Sigmoid colon (tissue), 6 donors: ENCODE measurements at regions not wholly inside any gene's neighbourhood (a gene's known extent, or its start where the extent isn't known, plus 50 kb on each side); places are given as distances from the start of the nearest gene placed in this dataset.
"Not testable (repeated sequence)": the region's sequence is repeated elsewhere in the genome, so short reads cannot be mapped to it uniquely, and the experiment has no call there.

ENCODE experiments used
- DNase-seq: peaks from one replicate; pipeline ENCODE4 v3.0.0-alpha.2; 2019
- H3K27ac ChIP-seq, 4 donors: fragments of 200-600 bp; sonication (generic); one replicate each; pipeline ENCODE4 v1.5.1; 2016 to 2019; ENCODE audit warnings: mild to moderate bottlenecking in 1 of 4
- H3K27me3 ChIP-seq, 3 donors: fragments of 200-600 bp; sonication (generic); one replicate each; pipeline ENCODE4 v1.5.1; 2019; ENCODE audit warnings: mild to moderate bottlenecking in 1 of 3
- H3K36me3 ChIP-seq, 4 donors: fragments of 200-600 bp; sonication (generic); one replicate each; pipeline ENCODE4 v1.5.1; 2016 to 2019
- H3K4me1 ChIP-seq, 4 donors: fragments of 200-600 bp; sonication (generic); one replicate each; pipeline ENCODE4 v1.5.1; 2017 to 2019
- H3K4me3 ChIP-seq, 4 donors: fragments of 200-600 bp; sonication (generic); one replicate each; pipeline ENCODE4 v1.5.1; 2017 to 2019; ENCODE audit warnings: mild to moderate bottlenecking in 2 of 4, moderate library complexity in 1 of 4
- H3K9me3 ChIP-seq, 4 donors: fragments of 200-600 bp in 3 of 4; sonication (generic) in 3 of 4; one replicate each; pipeline versions ENCODE4 v1.5.1 to v1.6.1; 2013 to 2019
- EP300 ChIP-seq, 4 donors: sonication (generic); formaldehyde crosslinking; IDR thresholded peaks; one replicate each; pipeline ENCODE4 v1.6.1; 2017; ENCODE audit warnings: antibody characterized with exemption in 4 of 4
- POLR2A ChIP-seq, 2 donors: fragments of 450-650 bp; IDR thresholded peaks; one replicate each; pipeline ENCODE4 v1.6.1; 2016; ENCODE audit warnings: antibody characterized with exemption in 2 of 2, mild to moderate bottlenecking in 2 of 2, moderate library complexity in 2 of 2
- POLR2AphosphoS5 ChIP-seq, 4 donors: sonication (generic); formaldehyde crosslinking; IDR thresholded peaks; one replicate each; pipeline ENCODE4 v1.6.1; 2017; ENCODE audit warnings: antibody characterized with exemption in 4 of 4
- WGBS, 2 donors: extraction: QIAGEN DNeasy Blood & Tissue Kit; methylation state at CpG; one replicate each; pipeline ENCODE4 v1.1.7; 2013; 5-methylcytosine and 5-hydroxymethylcytosine counted together
- intact Hi-C: fragments of 100-400 bp; cut with DNase I; formaldehyde crosslinking; loops from one replicate; pipeline ENCODE4 v1.15.1; 2023
- TF ChIP-seq, protein P1 (sequence below), 4 experiments: fragments of 450-650 bp in 3 of 4; fragments of 200-600 bp in 1 of 4; IDR thresholded peaks; one replicate each; pipeline ENCODE4 v1.5.1; 2016 to 2019; ENCODE audit warnings: antibody characterized with exemption in 4 of 4, mild to moderate bottlenecking in 3 of 4, moderate library complexity in 2 of 4
- donor health status: healthy with polysubstance abuse.
- donor health status: healthy.

DNA sequence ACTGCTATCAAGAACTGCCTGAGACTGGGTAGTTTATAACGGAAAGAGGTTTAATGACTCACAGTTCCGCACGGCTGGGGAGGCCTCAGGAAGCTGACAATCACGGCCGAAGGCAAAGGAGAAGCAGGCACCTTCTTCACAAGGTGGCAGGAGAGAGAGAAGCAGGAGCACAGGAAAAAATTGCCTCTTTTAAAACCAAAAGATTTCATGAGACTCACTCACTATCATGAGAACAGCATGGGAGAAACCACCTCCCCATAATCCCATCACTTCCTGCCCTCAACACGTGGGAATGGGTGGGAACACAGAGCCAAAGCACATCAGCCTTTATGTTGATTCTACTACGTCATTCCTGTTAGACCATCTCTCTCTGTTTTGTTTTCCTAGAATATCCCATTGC is 650.9 kb upstream of the SEMA6D start:
- no peak overlapping the region for H3K4me3 ChIP-seq

DNA sequence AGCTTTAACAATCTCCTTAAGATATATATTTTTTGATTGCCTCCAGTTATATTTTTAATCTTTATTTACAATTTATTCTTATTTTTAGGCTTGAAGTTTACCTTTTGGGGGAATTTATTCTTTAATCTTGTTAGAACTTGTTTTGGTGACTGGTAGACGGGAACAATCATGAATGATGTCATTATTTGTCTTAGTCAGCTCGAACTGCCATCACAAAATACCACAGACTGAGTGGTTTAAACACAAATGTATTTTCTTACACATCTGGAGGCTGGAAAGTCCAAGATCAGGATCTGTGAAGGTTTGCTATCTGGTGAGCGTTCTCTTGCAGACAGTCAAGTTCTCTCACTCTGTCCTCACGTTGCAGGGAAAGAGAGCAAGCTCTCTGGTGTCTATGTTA is 639.5 kb upstream of the SEMA6D start:
- WGBS, 2 donors: 49 to 55% methylated on average over 4 of the region's 4 CpGs
- H3K27me3 ChIP-seq, H3K4me3 ChIP-seq, H3K4me1 ChIP-seq, DNase-seq, intact Hi-C loops, H3K27ac ChIP-seq, H3K9me3 ChIP-seq, H3K36me3 ChIP-seq: not testable (repeated sequence)

More for the DNA sequence above, 650.9 kb upstream of the SEMA6D start:
- no peaks in the 10 kb centered on the region for H3K9me3 ChIP-seq
- H3K27ac ChIP-seq: no peak overlapping the region
- TF ChIP-seq EP300 (IDR thresholded peaks at IDR 0.05): no peak
- no peaks in the 10 kb centered on the region for H3K27me3 ChIP-seq
- no peak for DNase-seq
- intact Hi-C loops: no loop called here
- H3K36me3 ChIP-seq: no peaks in the 10 kb centered on the region
- H3K4me1 ChIP-seq: no peaks in the 10 kb centered on the region
- WGBS, 2 donors: 73 to 76% methylated on average over 7 of the region's 7 CpGs

DNA sequence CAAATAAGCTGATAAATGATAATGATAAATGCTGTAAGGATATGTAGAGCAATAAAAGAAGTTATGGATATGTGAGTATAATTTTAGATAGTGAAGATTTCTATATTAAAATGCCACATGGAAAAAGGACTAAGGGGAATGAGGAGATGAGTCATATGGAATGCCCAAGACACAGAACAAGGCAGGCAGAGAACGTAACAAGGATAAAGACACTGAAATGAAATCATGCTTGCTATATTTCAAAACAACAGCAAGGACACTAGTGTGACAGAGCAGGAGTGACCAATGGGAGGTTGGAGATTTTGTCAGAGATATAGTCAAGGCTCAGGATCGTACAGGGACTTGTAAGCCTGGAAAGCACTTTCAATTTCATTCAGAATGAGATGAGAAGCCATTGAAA is 621.5 kb upstream of the SEMA6D start:
- TF ChIP-seq POLR2A (IDR thresholded peaks at IDR 0.05) (no peak), POLR2AphosphoS5 (IDR thresholded peaks at IDR 0.05) (no peak), EP300 (IDR thresholded peaks at IDR 0.05) (no peak)
- TF ChIP-seq, protein P1, sequence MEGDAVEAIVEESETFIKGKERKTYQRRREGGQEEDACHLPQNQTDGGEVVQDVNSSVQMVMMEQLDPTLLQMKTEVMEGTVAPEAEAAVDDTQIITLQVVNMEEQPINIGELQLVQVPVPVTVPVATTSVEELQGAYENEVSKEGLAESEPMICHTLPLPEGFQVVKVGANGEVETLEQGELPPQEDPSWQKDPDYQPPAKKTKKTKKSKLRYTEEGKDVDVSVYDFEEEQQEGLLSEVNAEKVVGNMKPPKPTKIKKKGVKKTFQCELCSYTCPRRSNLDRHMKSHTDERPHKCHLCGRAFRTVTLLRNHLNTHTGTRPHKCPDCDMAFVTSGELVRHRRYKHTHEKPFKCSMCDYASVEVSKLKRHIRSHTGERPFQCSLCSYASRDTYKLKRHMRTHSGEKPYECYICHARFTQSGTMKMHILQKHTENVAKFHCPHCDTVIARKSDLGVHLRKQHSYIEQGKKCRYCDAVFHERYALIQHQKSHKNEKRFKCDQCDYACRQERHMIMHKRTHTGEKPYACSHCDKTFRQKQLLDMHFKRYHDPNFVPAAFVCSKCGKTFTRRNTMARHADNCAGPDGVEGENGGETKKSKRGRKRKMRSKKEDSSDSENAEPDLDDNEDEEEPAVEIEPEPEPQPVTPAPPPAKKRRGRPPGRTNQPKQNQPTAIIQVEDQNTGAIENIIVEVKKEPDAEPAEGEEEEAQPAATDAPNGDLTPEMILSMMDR (IDR thresholded peaks at IDR 0.05): no peak
- DNase-seq: no peak
- no peaks in the 10 kb centered on the region for H3K9me3 ChIP-seq
- no peak overlapping the region for H3K4me3 ChIP-seq
- no peaks in the 10 kb centered on the region for H3K4me1 ChIP-seq
- no peaks in the 10 kb centered on the region for H3K36me3 ChIP-seq
- H3K27ac ChIP-seq: no peak overlapping the region
- intact Hi-C loops: no loop called here
- WGBS, 2 donors: 65 to 77% methylated on average over 2 of the region's 2 CpGs
- no peaks in the 10 kb centered on the region for H3K27me3 ChIP-seq

DNA sequence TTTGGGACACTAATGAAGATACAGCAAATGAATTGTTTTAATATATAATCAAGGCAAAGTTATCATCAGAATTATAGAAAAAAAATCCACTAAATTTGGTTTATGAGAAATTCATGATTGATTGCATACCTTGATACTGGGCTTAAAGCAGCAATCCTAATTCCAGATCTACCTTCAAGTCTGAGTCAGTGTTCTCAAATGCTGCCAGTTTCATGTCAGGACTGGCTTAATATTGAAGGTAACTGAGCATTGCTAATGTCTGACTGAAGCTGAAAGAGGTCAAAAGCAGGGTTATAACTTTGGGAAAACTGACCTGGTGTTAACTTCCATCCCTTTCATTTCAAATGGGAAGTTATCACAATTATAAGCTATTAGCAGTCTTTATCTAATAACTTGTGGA is 618.8 kb upstream of the SEMA6D start:
- H3K4me1 ChIP-seq, H3K4me3 ChIP-seq, intact Hi-C loops, DNase-seq, H3K9me3 ChIP-seq, H3K27me3 ChIP-seq, H3K36me3 ChIP-seq, H3K27ac ChIP-seq: not testable (repeated sequence)

DNA sequence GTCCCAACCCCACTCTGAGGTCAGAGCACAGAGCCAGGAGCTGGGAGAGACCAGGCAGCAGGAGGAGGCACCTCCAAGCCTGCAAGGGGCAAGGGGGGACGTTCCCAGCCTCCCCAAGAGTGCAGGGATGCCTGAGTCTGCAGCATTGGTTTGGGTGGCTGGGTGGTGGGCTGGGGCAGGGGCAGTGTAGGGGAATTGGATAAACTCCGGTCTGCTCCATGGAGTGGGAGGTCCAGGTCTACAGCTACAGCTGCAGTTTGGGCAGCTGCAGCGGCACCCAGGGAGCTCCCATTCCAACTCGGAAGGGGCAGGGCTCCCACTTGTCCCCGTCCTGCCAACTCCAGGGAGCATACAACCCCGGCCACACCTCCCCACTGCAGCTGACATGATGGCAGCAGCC is 617.5 kb upstream of the SEMA6D start:
- 72 to 85% methylated on average over 6 of the region's 6 CpGs for WGBS, 2 donors
- not testable (repeated sequence) for H3K27me3 ChIP-seq, DNase-seq

DNA sequence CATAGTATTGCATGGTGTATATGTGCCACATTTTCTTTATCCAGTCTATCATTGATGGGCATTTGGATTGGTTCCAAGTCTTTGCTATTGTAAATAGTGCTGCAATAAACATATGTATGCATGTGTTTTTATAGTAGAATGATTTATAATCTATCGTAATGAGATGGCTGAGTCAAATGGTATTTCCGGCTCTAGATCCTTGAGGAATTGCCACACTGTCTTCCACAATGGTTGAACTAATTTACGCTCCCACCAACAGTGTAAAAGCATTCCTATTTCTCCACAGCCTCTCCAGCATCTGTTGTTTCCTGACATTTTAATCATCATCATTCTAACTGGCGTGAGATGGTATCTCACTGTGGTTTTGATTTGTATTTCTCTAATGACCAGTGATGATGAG is 608.5 kb upstream of the SEMA6D start:
- H3K4me1 ChIP-seq, H3K27ac ChIP-seq, H3K36me3 ChIP-seq, H3K4me3 ChIP-seq, H3K27me3 ChIP-seq, DNase-seq, intact Hi-C loops, H3K9me3 ChIP-seq: not testable (repeated sequence)
- WGBS, 2 donors: 43 to 76% methylated on average over 4 of the region's 4 CpGs

More for the DNA sequence above, 617.5 kb upstream of the SEMA6D start:
- H3K4me1 ChIP-seq, H3K4me3 ChIP-seq, H3K36me3 ChIP-seq, H3K9me3 ChIP-seq, H3K27ac ChIP-seq, intact Hi-C loops: not testable (repeated sequence)

DNA sequence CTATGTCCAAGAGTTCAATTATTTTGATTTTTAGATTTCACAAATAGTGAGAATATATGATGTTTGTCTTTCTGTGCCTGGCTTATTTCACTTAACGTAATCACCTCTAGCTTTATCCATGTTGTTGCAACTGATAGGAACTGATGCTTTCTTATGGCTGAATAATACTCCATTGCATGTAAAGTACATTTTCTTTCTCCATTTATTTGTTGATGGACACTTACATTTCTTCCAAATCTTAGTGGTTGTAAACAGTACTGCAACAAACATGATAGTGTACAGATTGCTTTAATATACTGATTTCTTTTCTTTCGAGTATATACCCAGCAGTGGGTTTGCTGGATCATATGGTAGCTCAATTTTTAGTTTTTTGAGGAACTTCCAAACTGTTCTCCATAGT is 600.6 kb upstream of the SEMA6D start:
- no peaks in the 10 kb centered on the region for H3K36me3 ChIP-seq
- peaks cover 0 to 1% (median under 1%) of the 10 kb centered on the region in 4 donors for H3K9me3 ChIP-seq
- H3K4me3 ChIP-seq: no peak overlapping the region
- no peaks in the 10 kb centered on the region for H3K4me1 ChIP-seq
- intact Hi-C loops: no loop called here
- no peak overlapping the region for H3K27ac ChIP-seq
- 92 to 93% methylated on average over 2 of the region's 2 CpGs for WGBS, 2 donors
- TF ChIP-seq POLR2A (IDR thresholded peaks at IDR 0.05) (no peak), POLR2AphosphoS5 (IDR thresholded peaks at IDR 0.05) (no peak), EP300 (IDR thresholded peaks at IDR 0.05) (no peak)
- TF ChIP-seq, protein P1 (IDR thresholded peaks at IDR 0.05): no peak
- H3K27me3 ChIP-seq: no peaks in the 10 kb centered on the region
- no peak for DNase-seq

DNA sequence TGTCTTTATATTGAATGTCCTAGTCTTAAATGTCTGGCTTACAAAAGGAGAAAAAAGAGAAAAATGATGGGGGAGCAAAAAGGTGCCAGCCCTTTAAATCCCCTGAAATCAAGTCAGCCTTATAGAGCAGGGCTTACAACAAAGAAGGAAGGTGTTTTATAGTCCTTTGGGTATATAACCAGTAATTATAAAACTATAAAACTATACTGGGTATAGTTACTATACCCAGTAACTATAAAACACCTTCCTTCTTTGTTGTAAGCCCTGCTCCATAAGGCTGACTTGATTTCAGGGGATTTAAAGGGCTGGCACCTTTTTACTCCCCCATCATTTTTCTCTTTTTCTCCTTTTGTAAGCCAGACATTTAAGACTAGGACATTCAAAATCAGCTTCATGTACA is 598.0 kb upstream of the SEMA6D start:
- DNase-seq: no peak
- intact Hi-C loops: no loop called here
- no peak overlapping the region for H3K27ac ChIP-seq

More for the DNA sequence above, 598.0 kb upstream of the SEMA6D start:
- TF ChIP-seq POLR2A (IDR thresholded peaks at IDR 0.05) (no peak), POLR2AphosphoS5 (IDR thresholded peaks at IDR 0.05) (no peak), EP300 (IDR thresholded peaks at IDR 0.05) (no peak)
- TF ChIP-seq, protein P1 (IDR thresholded peaks at IDR 0.05): no peak
- Histone ChIP-seq H3K36me3 (no peaks in the 10 kb centered on the region), H3K4me1 (no peaks in the 10 kb centered on the region), H3K4me3 (no peak overlapping the region), H3K9me3 (peaks cover 0 to 2% (median under 1%) of the 10 kb centered on the region in 4 donors), H3K27me3 (no peaks in the 10 kb centered on the region)
